ENCODE measurements at regions not wholly inside any gene's neighbourhood (a gene's known extent, or its start where the extent isn't known, plus 50 kb on each side); places are given as distances from the start of the nearest gene placed in this dataset.

GRCh38 chr5:124394700-124395245, 351.7 kb downstream of the ZNF608 start:
- no peak for DNase-seq (ENCODE audit: low read depth in 2 of 2)

GRCh38 chr5:124393584-124394379, 352.7 kb downstream of the ZNF608 start:
- DNase-seq (ENCODE audit: low read depth in 2 of 2), result no peak

DNA sequence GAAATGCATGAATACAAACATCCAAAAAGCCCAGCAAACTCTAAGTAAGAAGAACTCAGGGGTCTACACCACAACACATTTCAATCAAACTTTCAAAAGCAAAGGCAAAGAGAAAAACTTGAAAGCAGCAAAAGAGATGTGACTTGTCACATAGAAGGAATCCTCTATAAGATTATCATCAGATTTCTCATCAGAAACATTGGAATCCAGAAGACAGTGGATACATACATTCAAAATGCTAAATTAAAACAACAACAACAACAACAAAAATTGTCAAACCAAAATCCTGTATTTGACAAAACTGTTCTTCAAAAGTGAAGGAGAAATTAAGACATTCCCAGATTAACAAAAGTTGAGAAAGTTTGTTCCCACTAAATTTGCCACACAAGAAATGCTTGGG, 362.7 kb downstream of the ZNF608 start:
- DNase-seq (ENCODE audit: low read depth in 2 of 2), result no peak

- no peak for DNase-seq (ENCODE audit: low read depth in 2 of 2)
Measured at GRCh38 chr5:124377386-124377785, 369.1 kb downstream of the ZNF608 start.

GRCh38 chr5:124373883-124374282, 372.6 kb downstream of the ZNF608 start:
- no peak for DNase-seq (ENCODE audit: low read depth in 2 of 2)

DNA sequence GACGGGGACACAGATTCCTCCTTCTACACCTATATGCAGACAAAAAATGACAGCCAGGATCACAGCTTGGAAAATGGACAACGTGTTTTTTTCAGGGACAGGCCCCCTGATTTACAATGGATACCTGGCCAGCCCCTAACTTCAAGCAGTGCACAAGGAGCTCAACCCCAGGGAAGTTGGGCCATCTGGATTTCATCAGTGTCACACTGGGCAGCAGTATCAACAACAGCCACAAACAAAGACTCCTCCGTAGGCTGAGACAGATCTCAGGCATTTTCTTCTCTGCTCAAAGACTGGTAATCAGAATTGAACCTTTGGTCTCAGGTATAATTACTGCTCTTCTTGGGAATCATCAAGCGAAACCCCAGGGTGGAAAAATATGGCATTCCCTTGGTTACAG, 374.0 kb downstream of the ZNF608 start:
- DNase-seq (ENCODE audit: low read depth in 2 of 2), result no peak

- no peak for DNase-seq (ENCODE audit: low read depth in 2 of 2)
Measured at GRCh38 chr5:124371111-124371706, 375.2 kb downstream of the ZNF608 start.

DNA sequence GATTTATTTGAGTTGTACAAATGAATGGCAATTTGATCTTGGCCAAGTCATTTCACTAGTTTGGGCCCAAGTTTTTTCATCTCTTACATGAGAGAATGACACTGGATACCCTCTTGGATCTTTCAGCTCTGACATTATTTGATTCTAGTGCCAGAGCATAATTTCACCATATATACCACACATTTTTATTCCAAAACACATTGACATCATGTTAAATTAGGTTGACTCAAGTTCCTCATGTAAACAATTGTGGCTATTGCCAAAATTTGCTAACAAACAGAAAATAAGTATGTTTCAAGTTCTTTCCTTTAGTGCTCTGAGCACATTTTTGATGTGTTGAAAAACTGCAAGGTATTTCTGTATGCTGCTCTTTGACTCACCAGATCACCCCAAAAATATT, 375.8 kb downstream of the ZNF608 start:
- DNase-seq (ENCODE audit: low read depth in 2 of 2), result no peak

DNA sequence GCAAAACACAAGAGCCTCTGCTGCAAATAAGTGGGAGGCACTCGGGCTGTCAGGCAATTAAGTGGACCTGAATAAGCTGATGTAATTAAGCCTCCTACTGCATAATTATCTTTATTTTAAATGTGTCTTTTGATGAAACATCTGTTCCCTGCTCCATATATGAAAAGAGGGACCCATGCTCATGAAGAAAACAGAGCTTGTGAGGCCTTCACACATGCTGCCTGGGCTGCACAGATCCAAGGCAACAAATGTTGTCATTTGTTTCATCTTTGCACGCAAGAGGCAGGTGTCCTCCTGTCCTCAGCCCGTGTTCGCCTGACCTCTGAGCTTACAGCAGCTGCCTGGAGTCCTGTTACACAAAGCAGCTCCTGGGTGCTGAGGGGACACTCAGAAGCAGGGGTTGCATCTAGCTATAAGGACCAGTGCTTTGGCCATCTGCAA, 381.1 kb downstream of the ZNF608 start:
- DNase-seq (ENCODE audit: low read depth in 2 of 2), result no peak

DNA sequence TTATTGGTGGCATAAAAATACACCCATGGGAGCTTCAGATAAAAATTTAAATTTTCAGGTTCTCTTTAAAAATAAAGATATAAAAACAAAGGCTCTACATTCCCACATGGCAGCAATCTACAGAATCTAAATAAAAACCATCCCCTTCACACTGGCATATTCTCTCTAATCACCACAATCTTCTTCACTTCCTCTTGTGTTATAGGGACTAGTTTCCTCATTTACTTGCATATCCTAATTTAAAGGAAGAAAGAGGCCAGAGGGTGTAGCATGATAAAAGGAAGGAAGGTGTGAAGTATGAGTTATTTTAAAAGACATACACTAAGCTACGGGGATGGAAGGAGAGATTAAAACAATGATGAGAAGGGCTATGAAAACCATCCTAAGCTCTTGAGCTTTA, 390.5 kb downstream of the ZNF608 start:
- DNase-seq (ENCODE audit: low read depth in 2 of 2), result no peak

- no peak for DNase-seq (ENCODE audit: low read depth in 2 of 2)
Measured at GRCh38 chr5:124353016-124353415, 393.4 kb downstream of the ZNF608 start.

DNA sequence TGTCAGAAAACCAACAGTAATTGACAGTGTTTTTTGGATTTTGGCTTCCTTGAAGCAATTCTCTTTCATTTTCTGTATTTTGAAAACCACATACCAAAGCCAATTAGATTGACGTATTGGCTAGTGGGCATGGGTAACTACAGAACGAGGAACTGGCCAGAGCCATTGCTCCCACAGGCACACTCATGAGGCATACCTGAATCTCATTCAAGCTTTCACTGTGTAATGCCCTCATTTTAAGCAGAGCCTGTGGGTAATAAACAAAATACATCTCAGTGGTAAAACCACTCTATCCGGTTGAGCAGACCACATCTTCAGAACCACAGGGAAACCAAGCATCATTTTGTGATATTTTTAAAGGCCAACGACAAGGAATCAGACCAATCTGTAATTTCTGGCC, 394.1 kb downstream of the ZNF608 start:
- DNase-seq (ENCODE audit: low read depth in 2 of 2), result no peak

DNA sequence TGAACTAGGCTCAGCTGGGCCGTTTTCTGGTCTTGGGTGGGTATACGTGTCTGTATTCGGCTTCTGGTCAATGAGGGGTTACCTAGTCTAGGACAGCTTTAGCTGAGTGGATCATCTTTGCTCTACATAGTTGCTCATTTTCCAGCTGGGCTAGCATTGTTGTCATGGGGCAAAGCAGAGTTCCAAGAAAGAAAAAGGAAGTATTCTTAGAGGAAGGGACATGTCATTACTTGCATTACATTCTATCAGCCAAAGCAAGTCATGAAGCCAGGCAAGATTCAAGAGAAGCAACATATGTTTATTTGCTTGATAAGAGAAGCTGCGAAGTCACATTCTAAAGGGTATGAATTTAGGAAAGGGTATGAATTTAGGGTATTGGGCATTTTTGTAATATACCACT, 396.5 kb downstream of the ZNF608 start:
- DNase-seq (ENCODE audit: low read depth in 2 of 2), result no peak

- no peak for DNase-seq (ENCODE audit: low read depth in 2 of 2)
Measured at GRCh38 chr5:124343451-124343867, 403.0 kb downstream of the ZNF608 start.

GRCh38 chr5:124342986-124343385, 403.5 kb downstream of the ZNF608 start:
- DNase-seq (ENCODE audit: low read depth in 2 of 2), result no peak

- no peak for DNase-seq (ENCODE audit: low read depth in 2 of 2)
Measured at GRCh38 chr5:124342584-124342983, 403.9 kb downstream of the ZNF608 start.

DNA sequence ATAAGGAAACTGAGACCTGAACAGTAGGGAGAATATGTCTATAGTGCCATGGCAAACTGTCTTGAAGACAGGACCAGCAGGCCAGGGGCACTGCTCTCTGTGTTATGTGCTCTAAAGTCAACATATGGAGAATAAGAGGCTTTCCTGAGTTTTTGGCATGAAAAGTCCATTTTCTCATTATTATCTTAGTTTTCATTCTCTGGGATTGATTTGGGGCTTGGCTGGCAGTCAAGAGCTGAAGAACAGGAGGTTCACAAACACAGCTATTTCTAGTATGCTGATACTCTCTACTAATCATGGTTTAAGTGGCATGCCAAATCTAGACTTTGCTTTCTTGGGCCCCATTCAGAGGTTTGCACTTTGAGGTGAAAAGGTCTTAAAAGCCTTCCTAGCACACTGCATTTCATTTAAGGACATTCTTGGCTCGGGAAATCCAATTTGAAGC, 404.4 kb downstream of the ZNF608 start:
- peak in 1 of 2 donors; percentile 18 for DNase-seq (ENCODE audit: low read depth in 2 of 2)

DNA sequence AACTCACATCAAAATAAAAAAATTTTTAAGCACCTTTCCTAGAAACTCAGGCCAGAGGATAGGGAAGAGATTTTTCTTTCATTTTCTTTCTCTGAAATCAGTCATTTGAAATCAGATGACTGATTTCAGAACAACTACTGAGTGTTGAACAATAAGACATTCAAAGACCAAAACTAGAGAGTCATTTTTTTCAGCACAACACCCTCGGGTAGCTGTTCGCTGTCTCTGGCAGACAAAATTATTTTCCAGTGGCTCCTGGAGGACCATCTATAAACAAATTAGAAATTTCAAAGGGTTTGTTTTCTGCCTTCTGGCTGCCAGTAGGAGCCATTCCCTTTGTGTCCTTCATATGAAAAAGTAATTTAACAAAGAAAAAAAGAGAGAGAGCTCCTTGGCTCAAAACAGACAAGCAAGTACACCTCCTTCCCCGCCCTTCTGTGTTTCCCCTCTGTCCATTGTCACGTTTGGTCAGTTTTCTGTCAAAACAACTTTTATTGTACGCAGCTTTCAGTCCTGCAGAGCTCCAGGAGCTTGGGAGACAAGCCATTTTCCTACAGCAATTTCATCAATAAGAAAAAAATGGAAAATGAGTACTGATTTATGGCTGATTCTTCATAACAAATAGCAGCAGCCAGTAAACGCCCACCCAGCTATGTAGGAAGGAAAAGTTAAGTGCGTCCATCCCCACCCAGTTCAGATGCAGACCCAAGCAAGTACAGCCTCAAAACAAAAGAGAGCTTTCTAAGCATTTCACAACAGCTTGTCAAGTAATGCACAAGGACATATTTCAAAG, 405.2 kb downstream of the ZNF608 start:
- no peak for DNase-seq (ENCODE audit: low read depth in 2 of 2)

DNA sequence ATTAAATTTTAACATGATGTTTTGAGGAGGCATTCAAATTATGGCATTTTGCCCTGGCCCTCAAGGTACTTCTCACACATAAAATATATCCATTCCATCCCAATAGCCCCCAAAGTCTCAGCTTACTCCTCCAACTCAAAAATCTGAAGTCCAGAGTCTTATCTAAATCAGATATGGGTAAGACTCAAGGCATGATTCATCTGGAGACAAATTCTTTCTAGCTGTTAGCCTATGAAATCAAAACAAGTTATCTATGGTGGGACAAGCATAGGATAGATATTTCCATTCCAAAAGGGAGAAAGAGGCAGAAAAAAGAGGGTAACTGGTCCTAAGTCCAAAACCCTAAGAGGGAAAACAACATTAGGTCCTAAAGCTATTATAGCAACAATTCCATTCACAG, 408.4 kb downstream of the ZNF608 start:
- no peak for DNase-seq (ENCODE audit: low read depth in 2 of 2)

DNA sequence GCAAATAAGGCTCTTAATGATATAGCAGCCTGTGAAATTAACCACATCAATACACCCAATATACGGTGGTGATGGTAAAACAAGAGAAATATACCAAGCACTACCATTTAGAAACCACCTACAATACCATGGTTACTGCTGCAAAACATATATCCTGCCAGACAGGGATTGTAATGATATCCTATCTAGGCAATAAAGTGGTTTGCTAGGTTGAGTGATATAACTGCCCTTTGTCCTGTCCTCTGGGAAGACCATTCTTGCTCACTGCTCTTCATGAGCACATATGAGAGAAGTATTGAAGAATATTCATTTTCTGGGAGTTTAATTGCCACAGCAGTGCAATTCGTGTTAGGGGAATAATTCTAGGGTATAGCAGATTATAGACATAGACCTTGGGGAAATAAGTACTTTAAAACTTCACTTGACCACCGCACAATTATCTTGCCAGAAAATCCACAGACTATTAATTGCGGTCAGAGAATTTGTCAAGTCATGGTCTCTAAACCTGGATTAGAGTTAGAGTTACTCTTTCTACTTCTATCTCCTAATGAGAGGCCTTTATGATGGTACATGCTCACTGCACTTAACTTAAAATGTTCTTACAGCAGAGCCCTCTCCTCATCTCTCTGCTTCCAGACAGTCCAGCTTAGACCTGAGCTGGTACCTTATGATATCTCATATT, 413.0 kb downstream of the ZNF608 start:
- DNase-seq (ENCODE audit: low read depth in 2 of 2), result no peak

DNA sequence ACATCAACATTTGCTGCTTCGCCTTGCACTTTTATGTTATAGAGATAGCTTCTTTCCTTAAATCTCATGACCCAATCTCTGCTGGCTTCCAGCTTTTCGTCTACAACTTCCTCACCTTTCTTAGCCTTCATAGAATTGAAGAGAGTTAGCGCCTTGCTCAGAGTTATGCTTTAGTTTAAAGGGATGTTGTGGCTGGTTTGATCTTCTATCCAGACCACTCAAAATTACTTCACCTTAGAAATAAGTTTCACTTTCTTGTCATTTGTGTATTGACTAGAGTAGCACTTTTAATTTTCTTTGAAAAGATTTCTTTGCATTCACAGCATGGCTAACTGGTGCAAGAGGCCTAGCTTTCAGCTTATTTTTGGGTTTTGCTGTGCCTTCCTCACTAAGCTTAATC, 414.2 kb downstream of the ZNF608 start:
- DNase-seq (ENCODE audit: low read depth in 2 of 2), result no peak

All from dermis microvascular lymphatic vessel endothelial cell (primary cell).